A673 (cell line): ENCODE measurements at regions not wholly inside any gene's neighbourhood (a gene's known extent, or its start where the extent isn't known, plus 50 kb on each side); places are given as distances from the start of the nearest gene placed in this dataset.
A peak's percentile ranks its signal among the peaks of the same experiment; 100 is the strongest.

ENCODE experiments used
- BruUV-seq: library from RNA; stranded (reverse); fragments of 400-500 nt; replicated peaks from 2 replicates; lab custom pipeline; 2021; lab: Mats Ljungman, UMichigan
- CTCF ChIA-PET: fragments of 300-600 bp; sonication (Branson Sonifier 250); formaldehyde crosslinking; loops from one replicate; lab custom pipeline; 2022; ENCODE audit warnings: antibody characterized with exemption; lab: Charles Lee
- POLR2A ChIA-PET: fragments of 300-600 bp; sonication (Branson Sonifier 250); formaldehyde crosslinking; loops from one replicate; lab custom pipeline; 2022; ENCODE audit warnings: antibody characterized with exemption; ENCODE audit not compliant: low non-redundant PET; lab: Charles Lee
- DNase-seq: peaks from one replicate; pipeline ENCODE4 v3.0.0-alpha.2; 2015; ENCODE audit warnings: low spot score
- H3K27ac ChIP-seq: fragments of 200-600 bp; sonication (generic); 2 replicates; pipeline ENCODE4 v1.5.1; 2016; ENCODE audit warnings: mixed run types, low read depth, mild to moderate bottlenecking, mixed read lengths, antibody characterized with exemption, low read length; ENCODE audit not compliant: poor library complexity, severe bottlenecking
- H3K27me3 ChIP-seq: fragments of 200-600 bp; sonication (generic); replicated peaks from 2 replicates; pipeline ENCODE4 v1.6.1; 2017; ENCODE audit warnings: mixed run types, low read depth, mild to moderate bottlenecking, mixed read lengths, antibody characterized with exemption, low read length; ENCODE audit not compliant: insufficient read depth, poor library complexity
- H3K36me3 ChIP-seq: fragments of 200-600 bp; sonication (generic); 2 replicates; pipeline ENCODE4 v1.6.1; 2016; ENCODE audit warnings: mixed run types, mild to moderate bottlenecking, mixed read lengths, antibody characterized with exemption, low read length; ENCODE audit not compliant: insufficient read depth, poor library complexity, severe bottlenecking
- H3K4me1 ChIP-seq: fragments of 200-600 bp; sonication (generic); 2 replicates; pipeline ENCODE4 v1.6.1; 2017; ENCODE audit warnings: mixed run types, mild to moderate bottlenecking, mixed read lengths, antibody characterized with exemption, low read length; ENCODE audit not compliant: insufficient read depth, poor library complexity, severe bottlenecking
- H3K4me3 ChIP-seq: fragments of 200-600 bp; sonication (generic); 2 replicates; pipeline ENCODE4 v1.5.1; 2016; ENCODE audit warnings: low read depth, mixed run types, mild to moderate bottlenecking, mixed read lengths, low read length; ENCODE audit not compliant: poor library complexity, severe bottlenecking
- H3K9me3 ChIP-seq: fragments of 200-600 bp; sonication (generic); 2 replicates; pipeline ENCODE4 v1.6.1; 2016; ENCODE audit warnings: mixed run types, low read depth, mild to moderate bottlenecking, mixed read lengths, antibody characterized with exemption, low read length; ENCODE audit not compliant: poor library complexity, severe bottlenecking
- CTCF ChIP-seq: fragments of 300-800, 200-600 bp; sonication (generic); conservative IDR thresholded peaks from 2 replicates; pipeline ENCODE4 v1.5.1; 2017; ENCODE audit warnings: low read depth, mild to moderate bottlenecking, antibody characterized with exemption, low read length, moderate library complexity, mixed read lengths
- EZH2 ChIP-seq: fragments of 200-600 bp; sonication (generic); IDR thresholded peaks from 2 replicates; pipeline ENCODE4 v1.6.1; 2017; ENCODE audit warnings: borderline replicate concordance, low read depth, mild to moderate bottlenecking, mixed read lengths, antibody characterized with exemption, low read length; ENCODE audit not compliant: poor library complexity, severe bottlenecking
- intact Hi-C: fragments of 100-400 bp; cut with micrococcal nuclease; formaldehyde crosslinking; loops from one replicate; pipeline ENCODE4 v1.10.0; 2022; ENCODE audit not compliant: unreplicated experiment

GRCh38 chr21:39050841-39051587 lies 132.2 kb downstream of the PSMG1 start:
- CTCF ChIA-PET: no interaction called here
- no peak for TF ChIP-seq CTCF
- TF ChIP-seq EZH2: no peak
- Histone ChIP-seq H3K36me3 (no peaks in the 10 kb centered on the region), H3K4me3 (no peak overlapping the region), H3K4me1 (no peaks in the 10 kb centered on the region), H3K27ac (no peak overlapping the region), H3K27me3 (no peaks in the 10 kb centered on the region), H3K9me3 (no peaks in the 10 kb centered on the region)
- POLR2A ChIA-PET: no interaction called here
- intact Hi-C loops: no loop called here
- no TSS peak for BruUV-seq
- no peak for DNase-seq

- Histone ChIP-seq H3K27ac (no peak overlapping the region), H3K4me3 (no peak overlapping the region), H3K9me3 (no peaks in the 10 kb centered on the region), H3K36me3 (no peaks in the 10 kb centered on the region), H3K4me1 (no peaks in the 10 kb centered on the region), H3K27me3 (no peaks in the 10 kb centered on the region)
- ChIA-PET CTCF (no interaction called here), POLR2A (no interaction called here)
- intact Hi-C loops: no loop called here
- DNase-seq: peak; percentile 51
- no TSS peak for BruUV-seq
- TF ChIP-seq EZH2 (no peak), CTCF (no peak)
Observed at GRCh38 chr21:39048574-39048973, 134.7 kb downstream of the PSMG1 start.

GRCh38 chr21:39048064-39048463 lies 135.2 kb downstream of the PSMG1 start:
- DNase-seq: peak; percentile 12
- no peak overlapping the region for H3K27ac ChIP-seq
- no peaks in the 10 kb centered on the region for H3K9me3 ChIP-seq
- intact Hi-C loops: no loop called here
- ChIA-PET POLR2A (no interaction called here), CTCF (no interaction called here)
- H3K27me3 ChIP-seq: no peaks in the 10 kb centered on the region
- H3K4me3 ChIP-seq: no peak overlapping the region
- no TSS peak for BruUV-seq
- H3K36me3 ChIP-seq: no peaks in the 10 kb centered on the region
- no peaks in the 10 kb centered on the region for H3K4me1 ChIP-seq
- TF ChIP-seq EZH2: no peak
- no peak for TF ChIP-seq CTCF
